Limb (tissue), 2 donors: ENCODE measurements at regions not wholly inside any gene's neighbourhood (a gene's known extent, or its start where the extent isn't known, plus 50 kb on each side); places are given as distances from the start of the nearest gene placed in this dataset.
A peak's percentile ranks its signal among the peaks of the same experiment; 100 is the strongest.

Experiments used
- DNase-seq, 2 donors: peaks; one replicate each; pipeline ENCODE4 v3.0.0-alpha.2; 2016; ENCODE audit errors: extremely low spot score in 2 of 2

DNA sequence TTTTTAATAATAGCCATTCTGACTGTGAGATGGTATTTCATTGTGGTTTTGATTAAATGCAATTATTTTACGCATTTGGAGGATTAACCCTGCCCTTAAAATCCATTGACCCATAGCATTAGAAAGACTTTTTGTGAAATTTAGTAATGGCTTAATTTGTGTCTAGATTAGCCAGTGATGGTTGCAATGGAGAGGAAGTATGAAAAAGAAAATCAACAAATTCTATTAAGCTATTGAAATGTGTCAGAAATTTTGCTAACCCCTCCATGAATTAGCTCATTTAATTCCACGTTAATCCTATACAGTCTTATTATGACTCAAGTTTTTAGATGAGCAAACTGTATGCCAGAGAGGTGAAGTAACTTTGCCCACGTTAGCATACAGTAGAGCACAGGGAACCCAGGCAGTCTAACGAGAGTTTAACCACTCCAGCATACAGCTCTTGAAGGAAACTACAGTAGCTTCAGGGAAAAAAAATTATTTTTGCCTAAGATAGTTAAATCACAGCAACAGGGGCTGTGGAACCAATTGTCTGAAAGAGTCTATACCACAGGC lies 158.2 kb upstream of the PPP2R2B start:
- no peak for DNase-seq

- DNase-seq: no peak
Measured at GRCh38 chr5:147037515-147038205, 159.1 kb upstream of the PPP2R2B start.

DNA sequence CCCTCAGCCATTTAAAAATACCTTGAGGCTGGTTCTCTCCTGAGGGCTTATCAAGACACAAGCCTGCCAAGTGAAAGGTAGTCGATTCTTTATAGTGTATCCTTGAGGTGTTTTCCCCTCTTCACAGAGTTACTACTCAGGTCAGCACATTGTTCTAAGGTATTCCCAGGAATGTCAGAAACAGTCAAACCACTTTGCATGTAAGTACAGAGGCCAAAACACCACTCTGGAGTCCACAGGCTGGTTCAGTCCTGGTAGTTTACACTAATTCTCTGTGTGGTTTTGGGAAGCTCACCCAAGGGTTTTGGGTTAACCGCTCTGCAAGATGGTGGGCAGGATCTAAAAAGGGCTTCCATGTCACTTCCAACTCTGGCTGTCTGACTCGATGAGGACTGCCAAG lies 162.3 kb upstream of the PPP2R2B start:
- DNase-seq: no peak

DNA sequence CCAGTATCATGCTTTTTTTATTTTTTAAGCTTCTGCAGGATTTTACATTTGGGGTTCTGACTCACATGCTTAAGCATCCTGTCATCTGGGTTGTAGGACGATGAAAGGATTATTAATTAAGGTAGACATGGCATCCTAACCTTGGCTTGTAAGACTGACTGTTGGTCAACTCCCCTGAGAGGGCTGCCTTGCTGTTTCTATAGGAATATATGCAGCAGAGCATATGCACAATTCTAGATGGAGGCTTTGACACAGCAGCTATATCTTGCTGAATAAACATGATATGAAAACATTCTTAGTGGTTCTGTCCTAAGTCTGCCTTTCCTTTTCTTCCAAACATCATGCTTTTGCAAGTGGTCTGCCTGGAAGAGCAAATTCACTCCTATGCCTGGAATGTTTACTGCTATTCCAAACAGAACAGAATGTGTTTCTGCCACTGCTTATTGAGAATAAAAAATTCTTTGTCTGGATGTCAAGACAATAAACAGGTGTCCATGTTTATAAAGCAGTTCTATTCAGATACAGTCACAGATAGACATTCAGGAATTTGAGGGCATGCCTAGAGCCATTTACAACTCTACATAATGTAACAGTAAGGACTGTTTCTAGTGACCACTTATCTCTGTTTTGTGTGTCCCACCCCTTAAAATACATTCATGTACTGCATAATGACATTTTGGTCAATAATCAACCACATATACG lies 166.2 kb upstream of the PPP2R2B start:
- no peak for DNase-seq

GRCh38 chr5:147045290-147045689 lies 166.7 kb upstream of the PPP2R2B start:
- DNase-seq: no peak

- no peak for DNase-seq
Measured at GRCh38 chr5:147046281-147046680, 167.7 kb upstream of the PPP2R2B start.

DNA sequence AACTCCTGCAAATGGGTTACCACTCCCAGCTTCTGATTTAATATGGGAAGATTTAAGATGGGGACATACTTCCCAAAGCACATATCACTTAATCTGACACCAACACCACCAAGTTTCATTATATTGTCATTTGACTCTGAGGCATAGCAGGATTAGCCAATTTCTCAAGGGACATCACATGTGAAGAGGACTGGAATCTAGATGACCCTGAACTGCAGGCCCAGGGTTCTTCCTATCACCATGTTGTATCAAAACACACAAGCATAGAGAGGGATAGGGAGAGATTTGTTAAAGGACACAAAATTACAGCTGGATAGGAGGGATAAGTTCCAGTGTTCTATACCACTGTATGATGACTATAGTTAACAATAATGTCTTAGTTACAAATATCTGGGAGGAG lies 168.3 kb upstream of the PPP2R2B start:
- DNase-seq: no peak

- no peak for DNase-seq
Measured at GRCh38 chr5:147049764-147050163, 171.2 kb upstream of the PPP2R2B start.

DNA sequence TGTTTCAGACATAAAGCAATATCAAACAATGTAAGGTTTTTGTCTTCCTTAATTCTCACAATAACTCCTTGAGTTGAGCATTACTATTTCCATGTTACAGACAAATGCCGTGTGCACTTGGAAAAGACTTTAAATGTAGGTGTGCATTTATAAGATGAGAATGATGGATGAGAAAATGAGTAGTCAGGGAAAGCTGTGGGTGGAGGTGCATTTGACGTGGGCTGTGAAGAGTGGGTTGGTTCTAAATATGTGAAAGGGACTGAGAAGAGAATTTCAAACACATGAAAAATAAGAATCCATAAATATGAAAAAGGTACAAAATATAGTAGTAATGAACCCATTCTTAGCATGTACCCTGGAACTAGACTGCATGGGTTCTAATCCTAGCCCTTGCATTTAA lies 171.6 kb upstream of the PPP2R2B start:
- DNase-seq: no peak

DNA sequence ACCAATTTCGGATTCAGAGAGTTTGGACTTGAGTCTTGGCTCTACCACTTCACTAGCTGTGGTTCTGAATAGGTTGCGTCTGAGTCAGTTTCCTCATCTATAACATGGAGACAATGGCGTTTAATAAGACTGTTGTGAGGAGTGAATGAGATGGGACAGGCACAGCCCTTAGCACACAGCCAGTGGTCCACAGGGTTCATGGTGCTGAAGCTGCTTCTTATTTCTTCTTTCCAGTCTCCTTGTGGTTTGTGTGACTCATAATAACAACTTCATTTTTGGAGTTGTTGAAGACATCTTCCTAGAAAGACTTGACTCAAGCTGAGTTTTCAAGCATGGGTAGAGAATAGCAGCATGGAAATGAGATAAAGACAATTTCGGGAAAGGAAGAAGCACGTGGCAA lies 172.6 kb upstream of the PPP2R2B start:
- no peak for DNase-seq

DNA sequence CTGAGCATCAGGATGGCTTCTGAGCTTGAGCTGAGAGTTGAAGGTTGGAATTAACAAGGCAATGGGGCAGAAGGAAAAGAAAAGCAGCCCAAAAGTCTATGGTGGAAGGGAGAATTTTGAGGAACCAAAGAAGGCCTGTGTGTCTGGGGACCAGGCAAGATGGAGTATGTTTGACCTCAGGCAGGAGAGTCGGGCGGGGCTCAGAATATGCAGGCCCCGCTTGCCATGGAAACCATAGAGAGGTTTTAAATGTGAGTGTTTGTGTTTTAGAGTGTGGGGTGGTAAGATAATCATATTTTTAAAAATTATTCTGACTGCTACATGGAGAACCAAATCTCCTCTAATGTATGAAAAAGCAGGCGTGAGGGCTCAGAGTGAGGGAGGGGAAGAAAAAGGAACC lies 174.0 kb upstream of the PPP2R2B start:
- DNase-seq: no peak

DNA sequence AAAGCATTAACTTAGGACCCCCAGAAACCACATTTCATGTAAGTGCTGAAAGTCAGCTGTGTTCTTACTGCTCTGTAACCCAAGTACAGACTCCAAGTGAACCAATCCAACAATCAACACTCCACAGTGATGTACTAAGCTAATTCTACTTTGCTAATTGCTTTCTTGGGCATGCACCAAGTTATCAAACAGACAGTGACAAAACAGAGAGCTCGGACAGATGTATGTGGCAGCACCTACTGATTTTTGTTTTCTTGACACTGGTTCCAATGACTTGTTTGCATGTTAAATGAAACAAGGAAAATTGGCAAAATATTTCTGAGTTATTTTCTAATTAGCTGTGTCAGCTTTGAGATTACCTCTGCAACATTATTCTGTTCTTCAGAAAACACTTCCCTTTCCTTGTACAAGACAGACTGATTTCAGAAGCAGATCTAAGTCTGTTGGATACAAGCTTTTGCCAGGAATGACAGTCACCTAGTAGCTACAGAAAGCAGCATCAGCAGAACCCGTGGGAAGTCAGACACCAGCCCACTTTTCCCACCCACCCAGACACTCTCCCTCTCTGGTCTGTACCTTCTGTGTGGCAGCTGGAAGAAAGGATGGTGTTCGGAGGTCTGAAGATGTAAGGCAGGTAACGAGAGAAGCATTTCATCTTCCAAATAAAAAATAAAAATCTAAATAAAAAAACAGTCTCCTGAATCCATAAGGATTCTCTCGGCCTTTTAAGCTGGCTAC lies 176.7 kb upstream of the PPP2R2B start:
- DNase-seq: no peak

- DNase-seq: peak in 1 of 2 donors; percentile 34
Measured at GRCh38 chr5:147055850-147056566, 177.5 kb upstream of the PPP2R2B start.

GRCh38 chr5:147057051-147057450 lies 177.8 kb upstream of the STK32A start:
- DNase-seq: no peak

DNA sequence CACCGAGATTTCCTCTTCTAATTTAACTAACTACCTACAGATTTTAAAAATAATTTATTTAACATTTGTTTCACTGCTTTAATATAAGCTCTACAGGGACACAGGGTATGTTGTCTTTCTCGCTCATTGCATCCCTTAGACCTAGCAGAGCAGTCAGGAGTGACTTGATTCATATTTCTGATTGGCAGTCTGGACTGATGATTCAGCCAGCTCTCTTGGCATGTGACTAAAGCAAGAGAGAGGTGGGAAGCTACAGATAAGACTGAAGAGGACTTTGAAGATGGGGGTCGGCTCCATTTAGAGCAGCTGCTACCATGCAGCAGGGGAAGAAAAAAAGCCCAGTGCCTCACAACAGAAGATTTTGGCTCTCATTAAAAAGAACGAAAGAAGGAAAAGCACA lies 173.4 kb upstream of the STK32A start:
- no peak for DNase-seq

- DNase-seq: no peak
Measured at GRCh38 chr5:147062427-147062826, 172.4 kb upstream of the STK32A start.

DNA sequence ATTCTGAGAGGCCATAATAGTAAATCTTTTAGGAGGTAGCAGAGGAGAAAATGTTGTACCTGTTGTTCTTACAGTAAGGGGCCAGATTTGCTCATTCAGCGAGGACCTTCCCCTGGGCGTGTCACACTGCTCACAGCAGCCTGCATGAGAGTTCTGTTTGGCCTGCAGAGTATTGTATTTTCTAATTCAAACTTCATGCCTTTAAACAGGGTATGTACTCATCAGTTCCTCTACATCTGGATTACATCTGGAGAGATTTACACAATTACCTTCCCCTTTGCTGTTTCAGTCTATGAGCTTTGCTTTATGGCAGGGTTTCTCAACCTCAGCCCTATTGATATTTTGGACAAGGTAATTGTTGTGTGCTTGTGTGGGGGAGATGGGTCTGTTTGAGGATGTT lies 170.9 kb upstream of the STK32A start:
- DNase-seq: no peak

DNA sequence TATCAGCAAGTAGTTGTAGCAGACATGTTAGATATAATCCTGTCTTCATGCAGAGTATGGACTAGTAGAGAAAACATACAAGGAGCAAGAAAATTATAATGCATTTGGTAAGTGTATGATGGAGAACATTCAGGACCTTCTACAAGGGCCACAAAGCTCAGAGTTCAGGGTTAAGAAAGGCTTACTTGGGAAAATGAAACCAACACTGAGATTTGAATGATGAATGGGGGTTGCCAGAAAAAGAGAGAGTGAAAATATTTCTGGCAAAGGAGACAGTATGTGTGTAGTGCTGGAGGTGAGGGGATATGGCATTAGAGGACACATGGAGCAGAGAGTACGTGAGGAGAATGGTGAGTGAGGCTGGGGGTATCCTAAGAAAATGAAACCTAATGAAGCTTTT lies 169.8 kb upstream of the STK32A start:
- DNase-seq: no peak

DNA sequence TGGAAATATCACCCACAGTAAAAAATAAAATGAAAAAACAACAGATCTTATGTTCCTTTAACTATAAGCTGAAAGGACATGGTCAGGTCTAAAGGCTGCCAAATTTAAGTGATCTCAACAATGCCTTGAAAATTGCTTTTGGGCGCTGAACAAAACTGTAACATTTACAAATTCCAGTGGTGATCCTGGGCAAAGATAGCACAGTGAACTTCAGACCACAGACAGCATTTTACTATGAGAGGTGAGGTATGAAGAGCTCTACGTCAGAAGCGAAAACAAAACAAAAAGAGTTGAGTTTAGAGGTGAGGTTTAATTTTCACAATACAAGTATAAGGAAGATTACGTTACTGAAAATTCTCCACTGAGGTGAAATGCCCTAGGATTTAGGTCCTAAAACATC lies 165.8 kb upstream of the STK32A start:
- no peak for DNase-seq

DNA sequence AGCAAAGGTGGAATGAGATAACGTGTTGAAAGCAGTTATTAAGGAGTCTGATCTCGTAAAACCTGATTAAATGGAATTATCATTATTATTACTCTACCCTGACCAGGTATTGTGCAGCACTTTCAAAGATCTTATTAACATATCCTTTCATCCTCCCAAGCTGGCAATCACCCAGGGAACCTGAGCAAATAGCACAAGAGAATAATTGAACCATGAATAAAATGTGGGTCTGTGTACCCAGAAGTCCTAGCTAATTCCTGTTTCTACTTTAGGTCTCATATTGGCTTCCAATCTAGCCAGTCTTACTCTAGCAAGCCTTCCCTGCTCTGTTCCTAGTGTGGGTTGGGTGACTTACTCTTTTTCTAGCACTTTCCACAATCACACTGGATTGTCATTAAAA lies 162.2 kb upstream of the STK32A start:
- DNase-seq: no peak

GRCh38 chr5:147073098-147073497 lies 161.7 kb upstream of the STK32A start:
- no peak for DNase-seq

DNA sequence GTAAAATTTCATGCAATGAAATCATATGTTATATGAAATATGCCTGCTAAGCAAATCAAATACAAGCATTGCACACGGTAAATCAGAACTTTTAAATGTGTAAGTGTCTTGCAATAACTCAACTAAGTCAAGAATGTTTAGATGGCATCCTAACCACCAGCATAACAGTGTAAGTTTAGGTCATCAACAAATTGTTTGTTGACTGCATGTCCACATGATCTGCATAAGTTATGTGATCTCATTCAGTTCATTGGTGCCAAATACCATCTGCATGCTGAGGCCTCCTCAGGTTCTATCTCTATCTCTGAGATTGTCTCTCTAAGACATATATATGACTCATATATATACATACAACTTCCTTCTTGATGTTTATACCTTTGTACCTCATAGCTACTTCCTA lies 159.6 kb upstream of the STK32A start:
- no peak for DNase-seq
